H1 (cell line): ENCODE measurements at regions not wholly inside any gene's neighbourhood (a gene's known extent, or its start where the extent isn't known, plus 50 kb on each side); places are given as distances from the start of the nearest gene placed in this dataset.

Source experiments
- CREB1 ChIP-seq: IDR thresholded peaks from 2 replicates; pipeline ENCODE4 v1.6.1; 2012; ENCODE audit warnings: inconsistent platforms
- SUZ12 ChIP-seq: fragments of 200-600 bp; sonication (generic); IDR thresholded peaks from 2 replicates; pipeline ENCODE4 v1.6.1; 2012; ENCODE audit warnings: mild to moderate bottlenecking, inconsistent platforms, low read length, moderate library complexity, mixed read lengths
- TAF1 ChIP-seq: IDR thresholded peaks from 2 replicates; pipeline ENCODE4 v1.6.1; 2011; ENCODE audit warnings: mild to moderate bottlenecking, low read depth, low read length
- ZNF274 ChIP-seq: IDR thresholded peaks from 2 replicates; pipeline ENCODE4 v1.7.0; 2012; ENCODE audit warnings: low read length, borderline replicate concordance; ENCODE audit errors: extremely low read depth
- TF ChIP-seq, protein P1 (sequence below), 3 experiments: IDR thresholded peaks; 1 replicate in 2 of 3; 2 replicates in 1 of 3; pipeline versions ENCODE4 v1.5.1 to v1.6.1; 2011; ENCODE audit warnings: low read length in 3 of 3, mild to moderate bottlenecking in 3 of 3, inconsistent platforms in 2 of 3, low read depth in 1 of 3, moderate library complexity in 1 of 3; ENCODE audit not compliant: insufficient read depth in 1 of 3; ENCODE audit errors: control extremely low read depth in 1 of 3

DNA sequence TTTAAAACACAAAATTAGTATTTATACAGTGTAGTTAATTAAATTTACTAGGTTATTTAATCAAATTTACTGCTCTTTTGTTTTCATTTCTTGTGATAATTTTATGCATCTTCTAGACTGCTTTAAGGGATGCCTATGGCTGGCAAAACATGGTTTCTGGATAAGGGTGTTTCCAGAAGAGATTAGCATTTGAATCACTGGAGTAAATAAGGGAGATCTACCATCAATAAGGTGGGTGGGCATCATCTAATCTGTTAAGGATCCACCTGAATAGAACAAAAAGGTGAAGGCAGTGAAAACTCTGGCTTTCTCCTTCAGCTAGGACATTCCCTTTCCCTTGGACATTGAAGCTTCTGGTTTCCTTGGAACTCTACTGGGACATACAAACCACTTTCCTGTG is 146.2 kb upstream of the LAMA2 start:
- TF ChIP-seq TAF1 = no peak
- TF ChIP-seq, protein P1, sequence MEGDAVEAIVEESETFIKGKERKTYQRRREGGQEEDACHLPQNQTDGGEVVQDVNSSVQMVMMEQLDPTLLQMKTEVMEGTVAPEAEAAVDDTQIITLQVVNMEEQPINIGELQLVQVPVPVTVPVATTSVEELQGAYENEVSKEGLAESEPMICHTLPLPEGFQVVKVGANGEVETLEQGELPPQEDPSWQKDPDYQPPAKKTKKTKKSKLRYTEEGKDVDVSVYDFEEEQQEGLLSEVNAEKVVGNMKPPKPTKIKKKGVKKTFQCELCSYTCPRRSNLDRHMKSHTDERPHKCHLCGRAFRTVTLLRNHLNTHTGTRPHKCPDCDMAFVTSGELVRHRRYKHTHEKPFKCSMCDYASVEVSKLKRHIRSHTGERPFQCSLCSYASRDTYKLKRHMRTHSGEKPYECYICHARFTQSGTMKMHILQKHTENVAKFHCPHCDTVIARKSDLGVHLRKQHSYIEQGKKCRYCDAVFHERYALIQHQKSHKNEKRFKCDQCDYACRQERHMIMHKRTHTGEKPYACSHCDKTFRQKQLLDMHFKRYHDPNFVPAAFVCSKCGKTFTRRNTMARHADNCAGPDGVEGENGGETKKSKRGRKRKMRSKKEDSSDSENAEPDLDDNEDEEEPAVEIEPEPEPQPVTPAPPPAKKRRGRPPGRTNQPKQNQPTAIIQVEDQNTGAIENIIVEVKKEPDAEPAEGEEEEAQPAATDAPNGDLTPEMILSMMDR (IDR thresholded peaks at IDR 0.05; ENCODE audit: control extremely low read depth in 1 of 3, insufficient read depth in 1 of 3, low read depth in 1 of 3, low read length in 3 of 3) = no peak
- no peak for TF ChIP-seq ZNF274
- TF ChIP-seq SUZ12 = no peak
- no peak for TF ChIP-seq CREB1
